ENCODE measurements at regions not wholly inside any gene's neighbourhood (a gene's known extent, or its start where the extent isn't known, plus 50 kb on each side); places are given as distances from the start of the nearest gene placed in this dataset.

- Mint-ChIP-seq H3K4me1 (peaks cover 6 to 7% of the 10 kb centered on the region in 2 experiments), H3K27ac (no peak overlapping the region), H3K9me3 (peaks cover 3 to 4% of the 10 kb centered on the region in 2 experiments; a peak in 3 of 5 replicates), H3K27me3 (ENCODE audit: low read depth) (peaks cover 4% of the 10 kb centered on the region), H3K36me3 (ENCODE audit: insufficient read depth in 1 of 3, low read depth in 3 of 3) (no peaks in the 10 kb centered on the region), H3K4me3 (no peak overlapping the region)
- no peaks in the 10 kb centered on the region for H3K79me1 ChIP-seq (ENCODE audit: insufficient read depth, low read depth, low read length, poor library complexity, severe bottlenecking)
- no peak overlapping the region for H3K18ac ChIP-seq (ENCODE audit: insufficient read length, low read depth, low read length)
- no peak for TF ChIP-seq CTCF (conservative IDR thresholded peaks at IDR 0.05)
- H2BK12ac ChIP-seq (ENCODE audit: insufficient read length, low read depth, low read length), result no peak overlapping the region
- H4K5ac ChIP-seq (ENCODE audit: insufficient read length, low read depth, low read length), result no peak overlapping the region
- H2BK5ac ChIP-seq (ENCODE audit: insufficient read length, low read length), result no peak overlapping the region
- no peaks in the 10 kb centered on the region for H3K23me2 ChIP-seq (ENCODE audit: insufficient read length, low read depth, low read length, poor library complexity, severe bottlenecking)
- DNase-seq, result no peak
- no peaks in the 10 kb centered on the region; the same call in 1 of the 2 replicates for H3K27me3 ChIP-seq (ENCODE audit: insufficient read depth, low read length)
- no peak overlapping the region for H2AK5ac ChIP-seq (ENCODE audit: insufficient read length, low read length)
- H3K79me2 ChIP-seq (ENCODE audit: insufficient read depth, low read length), result no peaks in the 10 kb centered on the region
- no peak overlapping the region for H3K27ac ChIP-seq (ENCODE audit: insufficient read length, low read depth, low read length)
- H3K4ac ChIP-seq (ENCODE audit: low read depth, low read length), result no peak overlapping the region
- H3T11ph ChIP-seq (ENCODE audit: low read length), result no peak overlapping the region
- H3K9ac ChIP-seq (ENCODE audit: extremely low read depth, insufficient read length, low read length), result no peak overlapping the region
- no peak overlapping the region for H3K4me2 ChIP-seq (ENCODE audit: insufficient read depth, insufficient read length, low read length)
- no peak overlapping the region for H4K8ac ChIP-seq (replicated peaks; ENCODE audit: insufficient read length, low read depth, low read length)
- no peak overlapping the region for H2BK20ac ChIP-seq (ENCODE audit: low read depth, low read length, poor library complexity, severe bottlenecking)
- H4K91ac ChIP-seq (ENCODE audit: insufficient read length, low read depth, low read length), result no peak overlapping the region
- no peak overlapping the region for H2AFZ ChIP-seq (ENCODE audit: low read length)
- H3K9me3 ChIP-seq (ENCODE audit: control insufficient read depth, low read depth, low read length), result no peaks in the 10 kb centered on the region
- no peak overlapping the region for H2BK120ac ChIP-seq (ENCODE audit: low read depth, low read length, poor library complexity, severe bottlenecking)
- no peaks in the 10 kb centered on the region for H3K4me1 ChIP-seq (ENCODE audit: insufficient read depth, low read length)
- WGBS (ENCODE audit: extremely low coverage, insufficient read length, low lambda C conversion rate), result no CpG with 5 or more reads among the region's 2 CpGs
- no peak overlapping the region for H2BK15ac ChIP-seq (ENCODE audit: low read depth, low read length)
- H3K23ac ChIP-seq (ENCODE audit: insufficient read length, low read depth, low read length), result no peak overlapping the region
- no peak overlapping the region for H3K14ac ChIP-seq (ENCODE audit: insufficient read depth, low read length)
- no peaks in the 10 kb centered on the region for H4K20me1 ChIP-seq (ENCODE audit: control insufficient read depth, insufficient read depth, insufficient read length)
- no peak overlapping the region for H3K56ac ChIP-seq (ENCODE audit: insufficient read length, low read depth, low read length)
Measured at GRCh38 chr2:19709553-19709952, 192.2 kb downstream of the TTC32 start.

Data from H9 (cell line).